ENCODE measurements at regions not wholly inside any gene's neighbourhood (a gene's known extent, or its start where the extent isn't known, plus 50 kb on each side); places are given as distances from the start of the nearest gene placed in this dataset.

- TF ChIP-seq EZH2 (IDR thresholded peaks at IDR 0.05; ENCODE audit: insufficient read depth, low read length): no peak
- TF ChIP-seq, protein P1, sequence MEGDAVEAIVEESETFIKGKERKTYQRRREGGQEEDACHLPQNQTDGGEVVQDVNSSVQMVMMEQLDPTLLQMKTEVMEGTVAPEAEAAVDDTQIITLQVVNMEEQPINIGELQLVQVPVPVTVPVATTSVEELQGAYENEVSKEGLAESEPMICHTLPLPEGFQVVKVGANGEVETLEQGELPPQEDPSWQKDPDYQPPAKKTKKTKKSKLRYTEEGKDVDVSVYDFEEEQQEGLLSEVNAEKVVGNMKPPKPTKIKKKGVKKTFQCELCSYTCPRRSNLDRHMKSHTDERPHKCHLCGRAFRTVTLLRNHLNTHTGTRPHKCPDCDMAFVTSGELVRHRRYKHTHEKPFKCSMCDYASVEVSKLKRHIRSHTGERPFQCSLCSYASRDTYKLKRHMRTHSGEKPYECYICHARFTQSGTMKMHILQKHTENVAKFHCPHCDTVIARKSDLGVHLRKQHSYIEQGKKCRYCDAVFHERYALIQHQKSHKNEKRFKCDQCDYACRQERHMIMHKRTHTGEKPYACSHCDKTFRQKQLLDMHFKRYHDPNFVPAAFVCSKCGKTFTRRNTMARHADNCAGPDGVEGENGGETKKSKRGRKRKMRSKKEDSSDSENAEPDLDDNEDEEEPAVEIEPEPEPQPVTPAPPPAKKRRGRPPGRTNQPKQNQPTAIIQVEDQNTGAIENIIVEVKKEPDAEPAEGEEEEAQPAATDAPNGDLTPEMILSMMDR (IDR thresholded peaks at IDR 0.05; ENCODE audit: insufficient read depth, low read depth, low read length): no peak
These were observed 73.0 kb upstream of the LRRC4C start for GRCh38 chr11:41532413-41532812.
